ENCODE measurements at regions not wholly inside any gene's neighbourhood (a gene's known extent, or its start where the extent isn't known, plus 50 kb on each side); places are given as distances from the start of the nearest gene placed in this dataset.

- TF ChIP-seq CTCF (IDR thresholded peaks at IDR 0.05) (no peak), POLR2A (IDR thresholded peaks at IDR 0.05) (no peak)
These were observed 134.0 kb upstream of the THRB start for GRCh38 chr3:24628523-24629258.
